HL-60 (cell line): ENCODE measurements at regions not wholly inside any gene's neighbourhood (a gene's known extent, or its start where the extent isn't known, plus 50 kb on each side); places are given as distances from the start of the nearest gene placed in this dataset.

Experiments
- DNase-seq, 2 experiments: peaks; one replicate each; pipeline ENCODE4 v3.0.0-alpha.2; 2010 to 2020; ENCODE audit warnings: low read depth in 1 of 2, low spot score in 1 of 2
- H3K27ac ChIP-seq: fragments of 250-450 bp; sonication (Bioruptor Pico); replicated peaks from 2 replicates; pipeline ENCODE4 v1.5.1; 2020; ENCODE audit warnings: mild to moderate bottlenecking, moderate library complexity
- H3K27me3 ChIP-seq: fragments of 250-450 bp; sonication (Bioruptor Pico); 2 replicates; pipeline ENCODE4 v1.5.1; 2021; ENCODE audit warnings: mild to moderate bottlenecking, moderate library complexity; ENCODE audit not compliant: insufficient read depth, poor library complexity, severe bottlenecking
- H3K4me3 ChIP-seq: replicated peaks from 2 replicates; pipeline ENCODE4 v1.5.1; 2011; ENCODE audit warnings: mild to moderate bottlenecking, control low read depth, low read length; ENCODE audit not compliant: insufficient read depth
- CTCF ChIP-seq: IDR thresholded peaks from one replicate; pipeline ENCODE4 v1.5.1; 2011; ENCODE audit warnings: low read length, control low read depth, inconsistent platforms; ENCODE audit not compliant: insufficient read depth
- GABPA ChIP-seq: IDR thresholded peaks from 2 replicates; pipeline ENCODE4 v1.6.1; 2012; ENCODE audit warnings: low read depth
- POLR2AphosphoS5 ChIP-seq: IDR thresholded peaks from 2 replicates; pipeline ENCODE4 v1.6.1; 2012; ENCODE audit warnings: low read depth
- REST ChIP-seq: IDR thresholded peaks from 2 replicates; pipeline ENCODE4 v1.6.1; 2012; ENCODE audit warnings: low read depth; ENCODE audit not compliant: insufficient replicate concordance
- SPI1 ChIP-seq: IDR thresholded peaks from 2 replicates; pipeline ENCODE4 v1.6.1; 2012; ENCODE audit warnings: low read depth, mild to moderate bottlenecking, borderline replicate concordance

DNA sequence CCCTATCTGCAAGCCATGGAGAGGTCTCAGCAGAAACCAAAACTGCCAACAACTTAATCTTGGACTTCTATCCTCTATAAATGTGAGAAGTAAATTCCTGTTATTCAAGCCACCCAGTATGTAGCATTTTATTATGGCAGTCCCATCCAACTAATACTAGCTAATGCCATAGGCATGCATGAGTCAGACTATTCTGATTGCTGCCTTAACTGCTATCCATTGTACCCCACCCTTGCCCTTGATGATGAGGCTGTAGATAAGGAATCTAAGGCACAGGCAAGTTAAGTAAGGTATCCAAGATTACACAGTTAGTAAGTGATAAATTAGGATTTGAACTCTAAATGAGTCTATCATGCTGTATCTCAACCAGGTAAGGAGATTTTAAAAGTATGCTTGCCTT lies 223.0 kb downstream of the UBE2E3 start:
- Histone ChIP-seq H3K27me3 (no peaks in the 10 kb centered on the region), H3K27ac (no peak overlapping the region), H3K4me3 (no peak overlapping the region)
- no peak for TF ChIP-seq POLR2AphosphoS5
- no peak for TF ChIP-seq REST
- TF ChIP-seq SPI1: no peak
- no peak for TF ChIP-seq GABPA
- no peak for TF ChIP-seq CTCF
- DNase-seq: no peak

- no peak for DNase-seq
- TF ChIP-seq SPI1: no peak
- TF ChIP-seq CTCF: no peak
- TF ChIP-seq GABPA: no peak
- no peak for TF ChIP-seq POLR2AphosphoS5
- no peak for TF ChIP-seq REST
- no peak overlapping the region for H3K4me3 ChIP-seq
- H3K27ac ChIP-seq: no peak overlapping the region
- no peaks in the 10 kb centered on the region for H3K27me3 ChIP-seq
Measured at GRCh38 chr2:181203916-181204315, 223.5 kb downstream of the UBE2E3 start.

- Histone ChIP-seq H3K27me3 (no peaks in the 10 kb centered on the region), H3K4me3 (no peak overlapping the region), H3K27ac (no peak overlapping the region)
- DNase-seq: no peak
- TF ChIP-seq REST: no peak
- no peak for TF ChIP-seq SPI1
- no peak for TF ChIP-seq CTCF
- no peak for TF ChIP-seq POLR2AphosphoS5
Measured at GRCh38 chr2:181218401-181218821, 238.0 kb downstream of the UBE2E3 start.
